Thoracic aorta (tissue), 2 donors: ENCODE measurements at regions not wholly inside any gene's neighbourhood (a gene's known extent, or its start where the extent isn't known, plus 50 kb on each side); places are given as distances from the start of the nearest gene placed in this dataset.

Experiments
- ATAC-seq: fragments of 150-250 bp; one replicate; pipeline ENCODE4 v1.8.0; 2017; ENCODE audit warnings: low read depth; ENCODE audit not compliant: insufficient number of reproducible peaks, low FRiP score
- DNase-seq: peaks from one replicate; pipeline ENCODE4 v3.0.0-alpha.2; 2020; ENCODE audit warnings: low spot score
- H3K27ac ChIP-seq, 2 donors: fragments of 200-600 bp; sonication (generic); 1 replicate in 1 of 2; 2 replicates in 1 of 2; pipeline ENCODE4 v1.5.1; 2016; ENCODE audit warnings: mild to moderate bottlenecking in 2 of 2, moderate library complexity in 2 of 2
- H3K27me3 ChIP-seq: fragments of 200-600 bp; sonication (generic); replicated peaks from 2 replicates; pipeline ENCODE4 v1.6.0; 2016; ENCODE audit warnings: mild to moderate bottlenecking; ENCODE audit not compliant: insufficient read depth
- H3K36me3 ChIP-seq: fragments of 200-600 bp; sonication (generic); one replicate; pipeline ENCODE4 v1.5.1; 2016
- H3K4me1 ChIP-seq, 2 donors: fragments of 200-600 bp; sonication (generic); 1 replicate in 1 of 2; 2 replicates in 1 of 2; pipeline versions ENCODE4 v1.5.1 to v1.6.0; 2016; ENCODE audit warnings: low read depth in 2 of 2, mild to moderate bottlenecking in 1 of 2; ENCODE audit not compliant: control insufficient read depth in 1 of 2
- H3K4me3 ChIP-seq: fragments of 200-600 bp; sonication (generic); 2 replicates; pipeline ENCODE4 v1.5.1; 2016; ENCODE audit warnings: mild to moderate bottlenecking
- H3K9me3 ChIP-seq: fragments of 200-600 bp; sonication (generic); 2 replicates; pipeline ENCODE4 v1.5.1; 2016
- TF ChIP-seq, protein P1 (sequence below): fragments of 200-600 bp; sonication (generic); IDR thresholded peaks from one replicate; pipeline ENCODE4 v1.5.1; 2019; ENCODE audit warnings: antibody characterized with exemption

DNA sequence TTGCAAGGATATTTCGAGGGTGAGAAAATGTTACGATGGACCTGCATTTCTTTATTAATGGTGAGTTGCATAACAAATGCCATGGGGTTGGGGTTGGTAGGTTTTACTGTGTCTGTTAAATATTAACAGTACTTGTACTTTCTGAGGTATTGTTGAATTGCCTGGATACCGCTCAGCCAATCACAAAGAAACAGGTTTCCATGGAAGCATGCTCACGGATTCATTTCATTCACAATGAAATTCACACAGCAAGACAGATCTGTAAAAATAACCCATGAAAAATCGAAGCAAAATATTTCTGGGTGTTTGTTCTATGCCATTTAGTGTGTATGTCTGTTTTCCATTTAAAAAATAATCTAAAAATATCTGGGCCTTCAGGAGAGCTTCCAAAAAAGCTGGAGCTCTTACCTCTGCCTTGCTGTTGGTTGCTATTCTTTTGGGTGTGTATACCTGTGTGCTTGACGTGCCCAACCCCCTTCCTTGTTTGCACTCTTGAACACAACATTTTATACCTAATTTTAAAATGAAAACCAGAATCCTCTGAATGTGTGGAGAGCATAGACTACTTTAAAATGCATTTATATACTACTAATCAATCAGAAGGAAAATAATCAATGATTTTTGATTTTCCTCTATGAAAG lies 479.8 kb upstream of the TBL1XR1 start:
- H3K4me1 ChIP-seq = peaks cover 10 to 17% of the 10 kb centered on the region in 2 donors
- no peak overlapping the region for H3K4me3 ChIP-seq
- TF ChIP-seq, protein P1, sequence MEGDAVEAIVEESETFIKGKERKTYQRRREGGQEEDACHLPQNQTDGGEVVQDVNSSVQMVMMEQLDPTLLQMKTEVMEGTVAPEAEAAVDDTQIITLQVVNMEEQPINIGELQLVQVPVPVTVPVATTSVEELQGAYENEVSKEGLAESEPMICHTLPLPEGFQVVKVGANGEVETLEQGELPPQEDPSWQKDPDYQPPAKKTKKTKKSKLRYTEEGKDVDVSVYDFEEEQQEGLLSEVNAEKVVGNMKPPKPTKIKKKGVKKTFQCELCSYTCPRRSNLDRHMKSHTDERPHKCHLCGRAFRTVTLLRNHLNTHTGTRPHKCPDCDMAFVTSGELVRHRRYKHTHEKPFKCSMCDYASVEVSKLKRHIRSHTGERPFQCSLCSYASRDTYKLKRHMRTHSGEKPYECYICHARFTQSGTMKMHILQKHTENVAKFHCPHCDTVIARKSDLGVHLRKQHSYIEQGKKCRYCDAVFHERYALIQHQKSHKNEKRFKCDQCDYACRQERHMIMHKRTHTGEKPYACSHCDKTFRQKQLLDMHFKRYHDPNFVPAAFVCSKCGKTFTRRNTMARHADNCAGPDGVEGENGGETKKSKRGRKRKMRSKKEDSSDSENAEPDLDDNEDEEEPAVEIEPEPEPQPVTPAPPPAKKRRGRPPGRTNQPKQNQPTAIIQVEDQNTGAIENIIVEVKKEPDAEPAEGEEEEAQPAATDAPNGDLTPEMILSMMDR = no peak
- H3K27ac ChIP-seq = no peak overlapping the region
- no peaks in the 10 kb centered on the region for H3K36me3 ChIP-seq
- no peaks in the 10 kb centered on the region for H3K9me3 ChIP-seq
- ATAC-seq = no peak
- DNase-seq = no peak
- H3K27me3 ChIP-seq = no peaks in the 10 kb centered on the region

DNA sequence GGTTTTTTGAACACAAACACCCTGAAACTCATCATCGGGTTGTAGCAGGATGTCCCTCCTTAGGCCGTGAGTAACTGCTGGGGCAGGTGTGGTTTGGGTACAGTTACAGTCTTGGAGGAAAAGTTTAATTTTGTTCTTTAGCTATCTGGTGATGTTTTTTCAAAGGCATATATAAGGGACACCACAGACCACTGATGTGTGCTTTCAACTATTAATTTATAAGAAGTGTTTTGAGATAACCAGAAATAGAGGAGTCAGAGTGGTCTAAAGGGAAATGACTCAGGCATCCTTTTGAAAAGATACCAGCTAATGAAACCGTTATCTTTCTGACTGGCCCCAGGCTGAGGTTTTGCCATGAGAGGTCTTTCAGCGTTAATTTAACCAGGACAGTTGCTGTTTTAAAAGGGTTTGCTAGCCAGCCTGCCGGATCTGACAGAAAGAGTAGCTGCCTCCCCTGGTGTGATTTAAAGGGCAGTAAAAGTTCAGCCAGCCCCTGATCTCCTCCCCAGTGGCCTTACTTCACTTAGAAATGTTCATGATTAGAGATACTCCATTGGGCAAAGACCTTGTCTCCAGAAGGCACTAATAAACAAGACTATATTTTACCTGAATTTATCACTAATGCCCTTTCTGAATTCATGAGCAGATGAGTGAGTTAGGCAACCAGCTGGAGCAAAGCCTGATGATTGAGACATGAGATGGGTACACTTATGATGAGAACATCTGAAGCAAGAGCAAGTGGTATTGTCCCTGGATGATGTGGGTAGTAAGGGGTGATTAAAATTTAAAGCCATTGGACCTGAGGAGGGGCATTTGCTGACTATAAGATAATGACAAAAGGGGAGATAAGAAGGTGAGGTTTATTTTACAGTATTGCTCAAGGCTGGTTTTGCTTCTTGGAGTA lies 482.5 kb upstream of the TBL1XR1 start:
- no peak overlapping the region for H3K27ac ChIP-seq
- TF ChIP-seq, protein P1 = no peak
- no peak overlapping the region for H3K4me3 ChIP-seq
- no peaks in the 10 kb centered on the region for H3K27me3 ChIP-seq
- ATAC-seq (no peak), DNase-seq (no peak)
- H3K36me3 ChIP-seq = no peaks in the 10 kb centered on the region
- peaks cover 0 to 12% of the 10 kb centered on the region in 2 donors for H3K4me1 ChIP-seq
- no peaks in the 10 kb centered on the region for H3K9me3 ChIP-seq

DNA sequence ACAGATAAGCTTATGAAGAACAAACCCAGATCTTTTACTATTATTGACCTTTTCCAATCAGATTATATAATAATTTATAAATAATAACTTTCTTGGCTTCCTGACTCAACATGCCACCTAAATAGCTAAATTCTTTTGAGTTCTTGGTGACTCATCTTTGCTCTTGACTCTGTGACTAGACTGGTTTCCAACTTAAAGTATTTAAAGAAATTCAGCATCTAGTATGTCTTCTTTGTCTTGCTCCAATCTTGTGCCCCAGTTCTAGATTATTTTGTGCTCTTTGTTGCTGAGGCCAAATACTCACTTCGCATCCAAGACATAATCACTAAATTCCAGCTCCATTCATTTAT lies 483.2 kb upstream of the TBL1XR1 start:
- H3K4me1 ChIP-seq = peaks cover 0 to 12% of the 10 kb centered on the region in 2 donors
- no peak for ATAC-seq
- H3K36me3 ChIP-seq = no peaks in the 10 kb centered on the region
- H3K27ac ChIP-seq = no peak overlapping the region
- TF ChIP-seq, protein P1 = no peak
- H3K27me3 ChIP-seq = no peaks in the 10 kb centered on the region
- H3K4me3 ChIP-seq = no peak overlapping the region
- DNase-seq = no peak
- no peaks in the 10 kb centered on the region for H3K9me3 ChIP-seq

DNA sequence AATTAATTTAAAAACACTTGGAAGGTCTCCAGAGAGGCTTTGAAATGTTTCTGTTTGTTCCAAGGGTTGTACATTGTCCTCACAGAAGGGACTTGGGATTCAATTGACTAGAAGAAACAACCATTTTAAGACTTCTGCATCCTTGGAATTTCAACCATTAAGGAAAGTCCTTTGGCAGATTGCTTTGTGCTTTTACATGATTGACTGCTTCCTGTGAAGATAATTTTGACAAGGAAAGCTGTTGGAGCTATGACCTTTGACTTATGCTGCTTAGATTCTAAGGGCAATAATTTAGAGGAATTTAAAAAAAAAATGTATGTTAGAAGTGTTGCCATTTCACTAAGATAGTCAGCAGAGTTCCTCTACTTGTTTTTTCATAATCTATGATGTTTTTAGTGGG lies 483.9 kb upstream of the TBL1XR1 start:
- no peak for DNase-seq
- no peaks in the 10 kb centered on the region for H3K36me3 ChIP-seq
- no peaks in the 10 kb centered on the region for H3K9me3 ChIP-seq
- no peak for ATAC-seq
- TF ChIP-seq, protein P1 = no peak
- H3K27ac ChIP-seq = no peak overlapping the region
- no peaks in the 10 kb centered on the region for H3K27me3 ChIP-seq
- H3K4me1 ChIP-seq = peaks cover 0 to 12% of the 10 kb centered on the region in 2 donors
- H3K4me3 ChIP-seq = no peak overlapping the region

DNA sequence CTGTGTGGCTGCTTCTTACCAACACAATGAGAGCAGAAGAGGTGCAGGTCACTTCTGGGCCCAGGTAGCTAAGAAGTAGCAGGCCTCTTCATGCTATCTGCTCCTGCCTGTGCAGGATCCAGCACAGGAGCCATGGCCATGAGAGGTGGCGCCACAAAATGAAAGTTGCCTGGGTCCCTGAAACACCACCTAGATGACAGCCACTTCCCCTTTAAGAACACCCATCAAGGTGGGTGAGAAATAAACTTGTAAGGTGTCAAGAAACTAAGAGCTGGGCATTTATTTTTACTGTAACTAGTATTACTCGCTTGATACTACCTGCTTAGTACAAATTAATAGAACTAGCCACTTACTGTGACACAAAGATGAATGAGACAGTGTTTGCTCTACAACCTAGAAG lies 484.6 kb upstream of the TBL1XR1 start:
- ATAC-seq (no peak), DNase-seq (no peak)
- Histone ChIP-seq H3K4me3 (no peak overlapping the region), H3K9me3 (no peaks in the 10 kb centered on the region), H3K36me3 (no peaks in the 10 kb centered on the region), H3K27me3 (no peaks in the 10 kb centered on the region), H3K4me1 (peaks cover 0 to 12% of the 10 kb centered on the region in 2 donors), H3K27ac (no peak overlapping the region)
- TF ChIP-seq, protein P1 = no peak
